ENCODE measurements at regions not wholly inside any gene's neighbourhood (a gene's known extent, or its start where the extent isn't known, plus 50 kb on each side); places are given as distances from the start of the nearest gene placed in this dataset.
"Not testable (repeated sequence)": the region's sequence is repeated elsewhere in the genome, so short reads cannot be mapped to it uniquely, and the experiment has no call there.

DNA sequence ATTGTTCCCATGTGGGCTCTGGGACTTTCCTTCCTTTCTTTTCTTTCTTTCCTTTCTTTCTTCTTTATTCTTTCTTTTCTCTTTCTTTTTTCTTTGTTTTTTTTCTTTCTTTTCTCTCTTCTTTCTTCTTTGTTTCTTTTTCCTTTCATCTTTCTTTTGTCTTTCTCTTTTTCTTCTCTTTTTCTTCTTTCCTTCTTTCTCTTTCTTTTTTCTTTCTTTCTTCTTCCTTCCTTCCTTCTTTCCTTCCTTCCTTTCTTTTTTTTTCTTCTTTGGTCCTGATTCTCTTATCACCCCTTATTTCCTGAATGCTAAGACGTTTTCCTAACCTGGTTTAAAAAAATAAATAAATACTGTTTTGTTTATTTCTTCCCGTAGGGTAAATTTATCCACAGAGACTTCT lies 93.2 kb downstream of the CRLF2 start:
- TF ChIP-seq, protein P1, sequence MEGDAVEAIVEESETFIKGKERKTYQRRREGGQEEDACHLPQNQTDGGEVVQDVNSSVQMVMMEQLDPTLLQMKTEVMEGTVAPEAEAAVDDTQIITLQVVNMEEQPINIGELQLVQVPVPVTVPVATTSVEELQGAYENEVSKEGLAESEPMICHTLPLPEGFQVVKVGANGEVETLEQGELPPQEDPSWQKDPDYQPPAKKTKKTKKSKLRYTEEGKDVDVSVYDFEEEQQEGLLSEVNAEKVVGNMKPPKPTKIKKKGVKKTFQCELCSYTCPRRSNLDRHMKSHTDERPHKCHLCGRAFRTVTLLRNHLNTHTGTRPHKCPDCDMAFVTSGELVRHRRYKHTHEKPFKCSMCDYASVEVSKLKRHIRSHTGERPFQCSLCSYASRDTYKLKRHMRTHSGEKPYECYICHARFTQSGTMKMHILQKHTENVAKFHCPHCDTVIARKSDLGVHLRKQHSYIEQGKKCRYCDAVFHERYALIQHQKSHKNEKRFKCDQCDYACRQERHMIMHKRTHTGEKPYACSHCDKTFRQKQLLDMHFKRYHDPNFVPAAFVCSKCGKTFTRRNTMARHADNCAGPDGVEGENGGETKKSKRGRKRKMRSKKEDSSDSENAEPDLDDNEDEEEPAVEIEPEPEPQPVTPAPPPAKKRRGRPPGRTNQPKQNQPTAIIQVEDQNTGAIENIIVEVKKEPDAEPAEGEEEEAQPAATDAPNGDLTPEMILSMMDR (IDR thresholded peaks at IDR 0.05; ENCODE audit: insufficient read depth, low read depth, low read length) = no peak
- TF ChIP-seq EZH2 (IDR thresholded peaks at IDR 0.05; ENCODE audit: insufficient read depth, low read length) = no peak
- Histone ChIP-seq H3K4me3 (ENCODE audit: insufficient read depth, low read depth, low read length) (no peak overlapping the region), H3K27ac (ENCODE audit: low read depth, low read length) (no peak overlapping the region), H3K27me3 (ENCODE audit: insufficient read depth, low read length) (no peaks in the 10 kb centered on the region), H3K79me2 (ENCODE audit: insufficient read depth, low read length) (no peaks in the 10 kb centered on the region), H3K9me3 (ENCODE audit: insufficient read depth, low read depth, low read length) (no peaks in the 10 kb centered on the region), H3K4me2 (ENCODE audit: low read length) (no peak overlapping the region), H3K4me1 (ENCODE audit: insufficient read depth, low read length) (no peaks in the 10 kb centered on the region), H3K36me3 (ENCODE audit: insufficient read depth, low read length) (no peaks in the 10 kb centered on the region), H4K20me1 (ENCODE audit: insufficient read depth, low read length) (no peaks in the 10 kb centered on the region), H3K9ac (ENCODE audit: low read length) (no peak overlapping the region), H2AFZ (ENCODE audit: low read depth, low read length) (no peak overlapping the region)
- FAIRE-seq (no peak), DNase-seq (ENCODE audit: low read depth) (no peak)
- Mint-ChIP-seq H3K27me3 (ENCODE audit: low read depth, unreplicated experiment) (no peaks in the 10 kb centered on the region), H3K9me3 (ENCODE audit: unreplicated experiment) (peaks cover 11% of the 10 kb centered on the region), H3K4me3 (ENCODE audit: unreplicated experiment) (no peak overlapping the region), H3K4me1 (ENCODE audit: low read depth, unreplicated experiment) (no peaks in the 10 kb centered on the region), H3K36me3 (ENCODE audit: low read depth, unreplicated experiment) (no peaks in the 10 kb centered on the region), H3K27ac (ENCODE audit: unreplicated experiment) (no peak overlapping the region)

DNA sequence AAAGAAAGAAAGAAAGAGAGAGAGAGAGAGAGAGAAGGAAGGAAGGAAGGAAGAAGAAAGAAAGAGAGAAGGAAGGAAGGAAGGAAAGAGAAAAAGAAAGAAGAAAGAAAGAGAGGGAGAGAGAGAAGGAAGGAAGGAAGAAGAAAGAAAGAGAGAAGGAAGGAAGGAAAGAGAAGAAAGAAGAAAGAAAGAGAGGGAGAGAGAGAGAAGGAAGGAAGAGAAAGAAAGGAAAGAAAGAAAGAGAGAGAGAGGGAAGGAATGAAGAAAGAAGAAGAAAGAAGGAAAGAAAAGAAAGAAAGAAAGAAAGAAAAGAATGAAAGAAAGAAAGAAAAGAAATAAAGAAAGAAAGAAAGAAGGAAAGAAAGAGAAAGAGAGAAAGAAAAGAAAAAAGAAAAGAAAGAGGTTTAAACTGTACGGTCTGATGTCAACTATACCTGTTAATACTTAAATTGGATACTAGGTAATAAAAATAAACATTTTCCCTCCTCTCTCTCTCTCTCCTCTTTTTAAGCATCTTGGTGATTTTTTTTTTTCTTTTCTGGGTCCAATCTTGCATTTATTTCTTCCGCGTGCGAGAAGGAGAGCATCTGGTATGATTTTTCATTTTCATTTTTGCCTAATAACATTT lies 93.8 kb downstream of the CRLF2 start:
- H3K27ac ChIP-seq (ENCODE audit: low read depth, low read length) = no peak overlapping the region
- no peaks in the 10 kb centered on the region for H3K4me1 ChIP-seq (ENCODE audit: insufficient read depth, low read length)
- Mint-ChIP-seq H3K27ac (ENCODE audit: unreplicated experiment) (no peak overlapping the region), H3K4me3 (ENCODE audit: unreplicated experiment) (no peak overlapping the region), H3K36me3 (ENCODE audit: low read depth, unreplicated experiment) (no peaks in the 10 kb centered on the region), H3K9me3 (ENCODE audit: unreplicated experiment) (peaks cover 7% of the 10 kb centered on the region), H3K4me1 (ENCODE audit: low read depth, unreplicated experiment) (no peaks in the 10 kb centered on the region), H3K27me3 (ENCODE audit: low read depth, unreplicated experiment) (no peaks in the 10 kb centered on the region)
- H3K4me2 ChIP-seq (ENCODE audit: low read length) = no peak overlapping the region
- no peaks in the 10 kb centered on the region for H3K27me3 ChIP-seq (ENCODE audit: insufficient read depth, low read length)
- no peak overlapping the region for H3K9ac ChIP-seq (ENCODE audit: low read length)
- TF ChIP-seq, protein P1 (IDR thresholded peaks at IDR 0.05; ENCODE audit: insufficient read depth, low read depth, low read length) = no peak
- no peak for TF ChIP-seq EZH2 (IDR thresholded peaks at IDR 0.05; ENCODE audit: insufficient read depth, low read length)
- H2AFZ ChIP-seq (ENCODE audit: low read depth, low read length) = no peak overlapping the region
- H3K9me3 ChIP-seq (ENCODE audit: insufficient read depth, low read depth, low read length) = no peaks in the 10 kb centered on the region
- H4K20me1 ChIP-seq (ENCODE audit: insufficient read depth, low read length) = no peaks in the 10 kb centered on the region
- no peaks in the 10 kb centered on the region for H3K79me2 ChIP-seq (ENCODE audit: insufficient read depth, low read length)
- DNase-seq (ENCODE audit: low read depth) (no peak), FAIRE-seq (no peak)
- H3K4me3 ChIP-seq (ENCODE audit: insufficient read depth, low read depth, low read length) = no peak overlapping the region
- no peaks in the 10 kb centered on the region for H3K36me3 ChIP-seq (ENCODE audit: insufficient read depth, low read length)

- H3K4me3 ChIP-seq (ENCODE audit: insufficient read depth, low read depth, low read length); FAIRE-seq: not testable (repeated sequence)
Observed at GRCh38 chrX:1115411-1115810, 97.0 kb downstream of the CRLF2 start.

More at GRCh38 chrX:1115411-1115810, 97.0 kb downstream of the CRLF2 start:
- not testable (repeated sequence) for H3K27me3 Mint-ChIP-seq (ENCODE audit: low read depth, unreplicated experiment); H2AFZ ChIP-seq (ENCODE audit: low read depth, low read length); H3K4me2 ChIP-seq (ENCODE audit: low read length); H3K27ac Mint-ChIP-seq (ENCODE audit: unreplicated experiment); H3K9me3 Mint-ChIP-seq (ENCODE audit: unreplicated experiment); H3K4me1 ChIP-seq (ENCODE audit: insufficient read depth, low read length); H3K36me3 Mint-ChIP-seq (ENCODE audit: low read depth, unreplicated experiment); DNase-seq (ENCODE audit: low read depth); H3K4me3 Mint-ChIP-seq (ENCODE audit: unreplicated experiment); H3K4me1 Mint-ChIP-seq (ENCODE audit: low read depth, unreplicated experiment); H3K79me2 ChIP-seq (ENCODE audit: insufficient read depth, low read length); H3K36me3 ChIP-seq (ENCODE audit: insufficient read depth, low read length); H3K9me3 ChIP-seq (ENCODE audit: insufficient read depth, low read depth, low read length); H3K27ac ChIP-seq (ENCODE audit: low read depth, low read length); H3K9ac ChIP-seq (ENCODE audit: low read length); H4K20me1 ChIP-seq (ENCODE audit: insufficient read depth, low read length); H3K27me3 ChIP-seq (ENCODE audit: insufficient read depth, low read length)
